Epithelial cell of proximal tubule (primary cell): ENCODE measurements at regions not wholly inside any gene's neighbourhood (a gene's known extent, or its start where the extent isn't known, plus 50 kb on each side); places are given as distances from the start of the nearest gene placed in this dataset.

Source experiments
- DNase-seq: peaks from one replicate; pipeline ENCODE4 v3.0.0-alpha.2; 2011; ENCODE audit warnings: low read depth
- H3K4me3 ChIP-seq: 2 replicates; pipeline ENCODE4 v1.5.1; 2011; ENCODE audit warnings: low read depth, mild to moderate bottlenecking, low read length
- TF ChIP-seq, protein P1 (sequence below): conservative IDR thresholded peaks from 2 replicates; pipeline ENCODE4 v1.5.1; 2012; ENCODE audit warnings: low read depth, mild to moderate bottlenecking, low read length

DNA sequence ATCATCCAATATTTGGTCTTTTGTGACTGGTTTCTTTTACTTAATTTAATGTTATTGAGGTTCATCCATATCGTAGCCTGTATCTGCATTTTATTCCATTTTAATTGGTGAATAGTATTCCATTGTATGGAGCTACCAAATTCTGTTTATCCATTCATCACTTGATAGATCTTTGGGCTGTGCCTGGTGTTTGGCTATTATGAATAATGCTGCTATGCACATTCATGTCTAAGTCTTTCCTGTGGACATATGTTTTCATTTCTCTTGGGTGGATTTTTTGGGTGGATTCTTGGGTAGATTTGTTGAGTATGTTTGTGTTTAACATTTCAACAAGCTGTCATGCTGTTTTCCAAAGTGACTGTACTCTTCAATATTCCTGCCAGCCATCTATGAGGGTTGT is 52.5 kb upstream of the NEDD4L start:
- H3K4me3 ChIP-seq: no peak overlapping the region
- DNase-seq: no peak
- TF ChIP-seq, protein P1, sequence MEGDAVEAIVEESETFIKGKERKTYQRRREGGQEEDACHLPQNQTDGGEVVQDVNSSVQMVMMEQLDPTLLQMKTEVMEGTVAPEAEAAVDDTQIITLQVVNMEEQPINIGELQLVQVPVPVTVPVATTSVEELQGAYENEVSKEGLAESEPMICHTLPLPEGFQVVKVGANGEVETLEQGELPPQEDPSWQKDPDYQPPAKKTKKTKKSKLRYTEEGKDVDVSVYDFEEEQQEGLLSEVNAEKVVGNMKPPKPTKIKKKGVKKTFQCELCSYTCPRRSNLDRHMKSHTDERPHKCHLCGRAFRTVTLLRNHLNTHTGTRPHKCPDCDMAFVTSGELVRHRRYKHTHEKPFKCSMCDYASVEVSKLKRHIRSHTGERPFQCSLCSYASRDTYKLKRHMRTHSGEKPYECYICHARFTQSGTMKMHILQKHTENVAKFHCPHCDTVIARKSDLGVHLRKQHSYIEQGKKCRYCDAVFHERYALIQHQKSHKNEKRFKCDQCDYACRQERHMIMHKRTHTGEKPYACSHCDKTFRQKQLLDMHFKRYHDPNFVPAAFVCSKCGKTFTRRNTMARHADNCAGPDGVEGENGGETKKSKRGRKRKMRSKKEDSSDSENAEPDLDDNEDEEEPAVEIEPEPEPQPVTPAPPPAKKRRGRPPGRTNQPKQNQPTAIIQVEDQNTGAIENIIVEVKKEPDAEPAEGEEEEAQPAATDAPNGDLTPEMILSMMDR: no peak

DNA sequence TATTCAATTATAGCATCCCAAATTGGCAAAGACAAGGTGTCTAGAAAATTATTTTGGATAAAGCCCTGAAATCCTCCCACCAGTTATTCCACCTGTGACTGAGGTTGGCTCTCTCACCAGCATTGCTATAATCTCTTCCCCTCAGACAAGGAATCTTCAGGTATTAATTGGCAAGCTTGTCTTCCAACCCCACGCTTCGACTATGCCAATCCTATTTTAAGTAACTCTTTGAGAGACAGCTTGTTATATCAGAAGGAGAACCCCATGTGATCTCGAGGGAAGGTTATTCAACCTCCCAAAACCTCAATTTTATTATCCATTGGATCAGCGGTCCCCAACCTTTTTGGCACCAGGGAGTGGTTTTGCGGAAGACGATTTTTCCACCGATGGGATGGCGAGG is 54.5 kb upstream of the NEDD4L start:
- TF ChIP-seq, protein P1: no peak
- H3K4me3 ChIP-seq: no peak overlapping the region
- no peak for DNase-seq

DNA sequence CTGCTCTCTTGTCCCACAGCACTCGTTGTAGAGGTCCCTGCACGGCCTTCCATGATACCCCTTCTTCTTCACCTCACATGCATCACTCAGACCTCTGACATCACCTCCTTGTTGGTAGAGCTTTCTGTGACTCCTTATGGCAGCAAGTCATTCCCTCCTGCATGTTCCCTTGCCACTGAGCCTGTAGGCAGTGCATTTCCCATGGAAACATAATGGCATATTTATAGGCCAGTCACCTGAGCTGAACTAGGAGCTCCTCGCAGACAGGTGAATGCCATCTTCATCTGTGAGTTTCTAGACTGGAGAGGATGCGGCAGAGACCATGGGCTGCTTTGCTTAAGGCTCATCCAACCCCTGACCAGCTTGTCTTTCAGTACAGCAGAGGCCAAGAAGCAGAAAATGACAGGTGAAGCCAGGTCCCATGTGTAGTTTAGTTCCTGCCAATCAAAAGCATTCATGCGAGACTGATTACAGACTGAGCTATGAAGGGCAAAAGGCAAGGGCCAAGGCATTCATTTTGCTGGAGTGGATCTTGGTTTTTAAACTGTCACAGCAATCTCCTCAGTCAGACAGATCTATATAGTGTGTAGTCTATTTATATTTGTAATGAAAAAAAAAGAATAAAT is 59.4 kb upstream of the NEDD4L start:
- no peak overlapping the region for H3K4me3 ChIP-seq
- TF ChIP-seq, protein P1: no peak

DNA sequence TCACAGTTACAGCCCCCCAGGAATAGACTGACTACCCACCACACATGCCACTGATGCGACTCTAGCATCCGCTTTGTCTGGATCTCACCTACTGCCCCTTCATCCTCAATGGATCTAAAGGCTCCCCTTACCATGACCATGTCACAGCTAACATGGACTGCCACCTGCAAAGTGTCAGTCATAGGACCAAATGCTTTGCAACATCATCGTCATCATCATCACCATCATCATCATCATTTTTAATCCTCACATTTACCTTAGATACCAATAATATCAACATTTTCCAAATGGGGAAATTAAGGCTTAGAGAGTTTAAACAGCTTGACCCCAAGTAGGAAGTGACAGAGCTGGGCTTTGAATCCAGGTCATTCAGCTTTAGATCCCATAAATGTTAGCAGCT is 60.1 kb upstream of the NEDD4L start:
- TF ChIP-seq, protein P1: no peak
- DNase-seq: no peak
- no peak overlapping the region for H3K4me3 ChIP-seq

More for the DNA sequence above, 59.4 kb upstream of the NEDD4L start:
- DNase-seq: no peak

DNA sequence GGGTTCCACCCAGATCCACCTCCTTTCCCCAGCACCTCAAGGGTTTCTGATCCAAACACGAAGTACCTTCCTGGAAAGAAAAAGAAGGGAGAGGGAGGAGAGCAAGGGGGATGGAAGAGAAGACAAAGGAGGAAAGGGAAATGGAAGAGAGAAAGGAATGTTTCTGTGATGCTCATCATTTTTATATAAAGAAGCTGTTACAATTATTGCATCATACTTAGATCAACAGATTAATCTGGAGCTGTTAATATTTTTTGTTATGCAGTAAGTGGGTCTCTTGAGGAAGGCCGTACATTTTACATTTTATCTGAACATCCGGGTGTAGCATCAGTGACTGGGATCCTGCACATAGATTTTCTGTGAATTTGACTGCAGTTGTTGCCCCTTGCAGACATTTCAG is 60.6 kb upstream of the NEDD4L start:
- DNase-seq: no peak
- TF ChIP-seq, protein P1: no peak
- H3K4me3 ChIP-seq: no peak overlapping the region

DNA sequence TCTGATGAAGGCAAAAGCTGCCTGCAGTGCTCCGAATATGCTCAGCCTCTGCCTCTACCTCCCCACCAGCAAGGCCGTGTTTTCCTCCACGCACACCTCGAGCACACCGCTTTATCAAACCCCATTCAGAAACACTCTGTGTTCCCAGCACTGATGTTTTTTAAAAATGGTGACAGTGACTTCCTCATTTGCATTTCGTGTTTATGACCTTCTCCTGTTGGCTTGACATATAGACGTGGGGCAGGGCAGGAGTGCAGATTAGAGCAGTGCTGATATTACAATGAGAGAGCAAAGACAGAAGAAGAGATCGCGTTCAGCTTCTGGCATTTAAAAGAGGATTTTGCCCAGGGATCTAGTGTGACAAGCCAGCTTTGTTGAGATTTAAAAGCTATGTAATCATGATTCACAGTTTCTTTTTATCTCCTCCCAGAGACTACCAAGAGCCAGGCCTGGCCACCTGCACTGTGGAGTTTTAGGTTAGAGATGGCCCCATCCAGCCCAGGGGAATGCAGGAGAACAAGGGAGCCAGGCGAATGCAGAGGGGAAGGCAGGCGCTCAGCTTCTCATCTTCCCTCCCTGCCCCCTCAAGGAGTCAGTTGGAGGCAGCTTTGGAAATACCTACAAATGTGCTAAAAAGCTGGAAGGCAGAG is 61.5 kb upstream of the NEDD4L start:
- H3K4me3 ChIP-seq: no peak overlapping the region
- TF ChIP-seq, protein P1: no peak
- DNase-seq: no peak
